HL-60 (cell line): ENCODE measurements at regions not wholly inside any gene's neighbourhood (a gene's known extent, or its start where the extent isn't known, plus 50 kb on each side); places are given as distances from the start of the nearest gene placed in this dataset.

Source experiments
- DNase-seq, 2 experiments: peaks; one replicate each; pipeline ENCODE4 v3.0.0-alpha.2; 2010 to 2020; ENCODE audit warnings: low read depth in 1 of 2, low spot score in 1 of 2
- H3K27ac ChIP-seq: fragments of 250-450 bp; sonication (Bioruptor Pico); replicated peaks from 2 replicates; pipeline ENCODE4 v1.5.1; 2020; ENCODE audit warnings: mild to moderate bottlenecking, moderate library complexity
- H3K27me3 ChIP-seq: fragments of 250-450 bp; sonication (Bioruptor Pico); 2 replicates; pipeline ENCODE4 v1.5.1; 2021; ENCODE audit warnings: mild to moderate bottlenecking, moderate library complexity; ENCODE audit not compliant: insufficient read depth, poor library complexity, severe bottlenecking
- H3K4me3 ChIP-seq: replicated peaks from 2 replicates; pipeline ENCODE4 v1.5.1; 2011; ENCODE audit warnings: mild to moderate bottlenecking, control low read depth, low read length; ENCODE audit not compliant: insufficient read depth
- GABPA ChIP-seq: IDR thresholded peaks from 2 replicates; pipeline ENCODE4 v1.6.1; 2012; ENCODE audit warnings: low read depth
- POLR2AphosphoS5 ChIP-seq: IDR thresholded peaks from 2 replicates; pipeline ENCODE4 v1.6.1; 2012; ENCODE audit warnings: low read depth
- SPI1 ChIP-seq: IDR thresholded peaks from 2 replicates; pipeline ENCODE4 v1.6.1; 2012; ENCODE audit warnings: low read depth, mild to moderate bottlenecking, borderline replicate concordance
- TF ChIP-seq, protein P1 (sequence below): IDR thresholded peaks from one replicate; pipeline ENCODE4 v1.5.1; 2011; ENCODE audit warnings: low read length, control low read depth, inconsistent platforms; ENCODE audit not compliant: insufficient read depth
- TF ChIP-seq, protein P2 (sequence below): IDR thresholded peaks from 2 replicates; pipeline ENCODE4 v1.6.1; 2012; ENCODE audit warnings: low read depth; ENCODE audit not compliant: insufficient replicate concordance

DNA sequence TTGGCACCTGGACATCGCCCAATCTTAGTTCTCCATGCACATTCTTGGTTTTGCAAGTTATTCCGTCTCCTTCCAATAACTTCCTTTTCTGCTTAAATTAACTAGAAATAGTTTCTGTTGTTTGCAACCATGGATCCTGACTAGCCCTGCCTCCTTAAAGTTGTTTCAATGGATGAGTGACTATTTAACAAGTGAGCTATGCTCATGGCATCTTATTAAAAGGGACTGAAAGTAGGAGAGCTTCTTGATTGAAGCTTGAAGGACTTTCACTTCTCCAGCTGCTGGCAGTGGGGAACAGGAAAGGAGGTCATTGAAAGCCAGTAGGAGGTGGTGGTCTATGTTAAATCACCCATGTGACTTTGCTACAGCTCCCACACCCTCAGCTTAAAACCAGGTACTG lies 466.8 kb downstream of the ARHGEF28 start:
- H3K27ac ChIP-seq, result no peak overlapping the region
- no peaks in the 10 kb centered on the region for H3K27me3 ChIP-seq
- H3K4me3 ChIP-seq, result no peak overlapping the region
- TF ChIP-seq GABPA (no peak), SPI1 (no peak), POLR2AphosphoS5 (no peak)
- TF ChIP-seq, protein P1, sequence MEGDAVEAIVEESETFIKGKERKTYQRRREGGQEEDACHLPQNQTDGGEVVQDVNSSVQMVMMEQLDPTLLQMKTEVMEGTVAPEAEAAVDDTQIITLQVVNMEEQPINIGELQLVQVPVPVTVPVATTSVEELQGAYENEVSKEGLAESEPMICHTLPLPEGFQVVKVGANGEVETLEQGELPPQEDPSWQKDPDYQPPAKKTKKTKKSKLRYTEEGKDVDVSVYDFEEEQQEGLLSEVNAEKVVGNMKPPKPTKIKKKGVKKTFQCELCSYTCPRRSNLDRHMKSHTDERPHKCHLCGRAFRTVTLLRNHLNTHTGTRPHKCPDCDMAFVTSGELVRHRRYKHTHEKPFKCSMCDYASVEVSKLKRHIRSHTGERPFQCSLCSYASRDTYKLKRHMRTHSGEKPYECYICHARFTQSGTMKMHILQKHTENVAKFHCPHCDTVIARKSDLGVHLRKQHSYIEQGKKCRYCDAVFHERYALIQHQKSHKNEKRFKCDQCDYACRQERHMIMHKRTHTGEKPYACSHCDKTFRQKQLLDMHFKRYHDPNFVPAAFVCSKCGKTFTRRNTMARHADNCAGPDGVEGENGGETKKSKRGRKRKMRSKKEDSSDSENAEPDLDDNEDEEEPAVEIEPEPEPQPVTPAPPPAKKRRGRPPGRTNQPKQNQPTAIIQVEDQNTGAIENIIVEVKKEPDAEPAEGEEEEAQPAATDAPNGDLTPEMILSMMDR, result no peak
- TF ChIP-seq, protein P2, sequence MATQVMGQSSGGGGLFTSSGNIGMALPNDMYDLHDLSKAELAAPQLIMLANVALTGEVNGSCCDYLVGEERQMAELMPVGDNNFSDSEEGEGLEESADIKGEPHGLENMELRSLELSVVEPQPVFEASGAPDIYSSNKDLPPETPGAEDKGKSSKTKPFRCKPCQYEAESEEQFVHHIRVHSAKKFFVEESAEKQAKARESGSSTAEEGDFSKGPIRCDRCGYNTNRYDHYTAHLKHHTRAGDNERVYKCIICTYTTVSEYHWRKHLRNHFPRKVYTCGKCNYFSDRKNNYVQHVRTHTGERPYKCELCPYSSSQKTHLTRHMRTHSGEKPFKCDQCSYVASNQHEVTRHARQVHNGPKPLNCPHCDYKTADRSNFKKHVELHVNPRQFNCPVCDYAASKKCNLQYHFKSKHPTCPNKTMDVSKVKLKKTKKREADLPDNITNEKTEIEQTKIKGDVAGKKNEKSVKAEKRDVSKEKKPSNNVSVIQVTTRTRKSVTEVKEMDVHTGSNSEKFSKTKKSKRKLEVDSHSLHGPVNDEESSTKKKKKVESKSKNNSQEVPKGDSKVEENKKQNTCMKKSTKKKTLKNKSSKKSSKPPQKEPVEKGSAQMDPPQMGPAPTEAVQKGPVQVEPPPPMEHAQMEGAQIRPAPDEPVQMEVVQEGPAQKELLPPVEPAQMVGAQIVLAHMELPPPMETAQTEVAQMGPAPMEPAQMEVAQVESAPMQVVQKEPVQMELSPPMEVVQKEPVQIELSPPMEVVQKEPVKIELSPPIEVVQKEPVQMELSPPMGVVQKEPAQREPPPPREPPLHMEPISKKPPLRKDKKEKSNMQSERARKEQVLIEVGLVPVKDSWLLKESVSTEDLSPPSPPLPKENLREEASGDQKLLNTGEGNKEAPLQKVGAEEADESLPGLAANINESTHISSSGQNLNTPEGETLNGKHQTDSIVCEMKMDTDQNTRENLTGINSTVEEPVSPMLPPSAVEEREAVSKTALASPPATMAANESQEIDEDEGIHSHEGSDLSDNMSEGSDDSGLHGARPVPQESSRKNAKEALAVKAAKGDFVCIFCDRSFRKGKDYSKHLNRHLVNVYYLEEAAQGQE, result no peak
- DNase-seq, result no peak

DNA sequence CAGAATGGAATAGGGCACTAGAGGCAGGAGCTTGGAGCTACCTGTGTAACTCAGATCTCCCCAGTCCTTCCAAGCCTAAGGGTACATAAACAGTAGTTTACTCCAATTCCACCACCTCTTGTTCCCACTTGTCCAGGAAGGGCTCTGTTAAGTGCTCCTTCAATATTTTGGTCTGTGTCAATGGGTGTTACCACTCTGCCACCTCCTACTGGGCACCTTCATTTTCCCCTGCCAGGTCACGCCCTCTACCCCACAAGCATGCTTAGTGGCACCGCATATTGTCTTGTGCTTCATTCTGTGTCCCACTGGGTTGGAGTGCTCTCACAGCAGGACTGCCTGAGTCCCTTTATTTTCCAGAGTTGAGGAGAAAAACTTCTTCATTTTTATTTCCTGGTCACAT lies 459.8 kb downstream of the ARHGEF28 start:
- H3K27me3 ChIP-seq, result no peaks in the 10 kb centered on the region
- no peak for DNase-seq
- H3K4me3 ChIP-seq, result no peak overlapping the region
- TF ChIP-seq POLR2AphosphoS5, result no peak
- TF ChIP-seq, protein P1, result no peak
- TF ChIP-seq, protein P2, result no peak
- TF ChIP-seq GABPA, result no peak
- TF ChIP-seq SPI1, result no peak
- H3K27ac ChIP-seq, result no peak overlapping the region

DNA sequence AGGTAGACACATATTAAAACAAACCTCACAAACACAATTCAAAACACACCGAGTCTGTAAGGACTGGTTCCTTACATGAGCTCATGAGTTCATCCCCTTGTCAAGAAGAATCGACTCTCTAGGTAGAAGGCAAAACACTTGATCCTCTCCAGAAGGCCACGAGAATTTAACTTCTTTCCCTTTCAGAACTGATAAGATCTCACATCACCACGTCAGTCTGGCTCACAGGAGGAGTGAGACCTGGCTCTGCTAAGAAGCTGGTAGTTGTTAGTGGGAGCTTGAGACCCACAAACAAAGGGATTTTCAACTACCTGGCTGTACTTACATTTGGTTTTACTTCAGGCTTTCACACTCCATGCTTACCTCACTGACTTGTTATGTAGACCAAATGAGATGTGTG lies 459.2 kb downstream of the ARHGEF28 start:
- no peak for DNase-seq
- H3K27ac ChIP-seq, result no peak overlapping the region

DNA sequence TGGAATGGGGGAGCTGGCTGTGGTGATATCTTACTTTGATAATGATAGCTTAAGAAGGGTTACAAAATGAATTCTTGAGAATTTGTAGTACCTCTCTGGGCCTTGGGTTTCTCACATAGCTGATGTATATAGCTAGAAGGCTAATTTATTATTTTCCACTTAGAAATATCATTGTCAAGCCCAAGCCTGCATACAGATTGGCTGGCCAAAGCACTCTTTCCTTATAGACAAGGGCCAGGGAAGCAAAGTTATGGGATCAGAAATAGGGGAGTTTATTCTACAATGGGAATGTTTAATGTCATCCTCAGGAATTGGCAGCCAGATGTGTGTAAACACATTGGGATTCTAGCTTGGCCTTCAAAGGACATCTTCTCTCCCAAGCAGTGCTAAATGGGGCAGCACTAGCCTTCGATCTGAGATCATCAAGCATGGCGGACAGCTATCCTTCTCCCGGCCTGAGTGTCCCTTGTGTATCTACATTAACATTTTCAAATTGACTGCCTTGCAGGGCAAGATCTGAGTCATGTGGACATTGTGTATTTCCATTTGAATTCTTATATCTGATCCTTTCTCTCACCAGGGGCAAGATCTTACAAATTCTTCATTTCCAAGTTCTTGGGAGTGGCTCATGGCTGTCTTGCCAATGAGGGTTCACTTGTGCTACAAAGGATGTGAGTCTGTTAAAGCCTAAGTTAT lies 457.2 kb downstream of the ARHGEF28 start:
- no peak for DNase-seq
- TF ChIP-seq SPI1 (no peak), POLR2AphosphoS5 (no peak)
- Histone ChIP-seq H3K27me3 (no peaks in the 10 kb centered on the region), H3K4me3 (no peak overlapping the region), H3K27ac (no peak overlapping the region)

More for the DNA sequence above, 459.2 kb downstream of the ARHGEF28 start:
- Histone ChIP-seq H3K27me3 (no peaks in the 10 kb centered on the region), H3K4me3 (no peak overlapping the region)
- TF ChIP-seq SPI1, result no peak

DNA sequence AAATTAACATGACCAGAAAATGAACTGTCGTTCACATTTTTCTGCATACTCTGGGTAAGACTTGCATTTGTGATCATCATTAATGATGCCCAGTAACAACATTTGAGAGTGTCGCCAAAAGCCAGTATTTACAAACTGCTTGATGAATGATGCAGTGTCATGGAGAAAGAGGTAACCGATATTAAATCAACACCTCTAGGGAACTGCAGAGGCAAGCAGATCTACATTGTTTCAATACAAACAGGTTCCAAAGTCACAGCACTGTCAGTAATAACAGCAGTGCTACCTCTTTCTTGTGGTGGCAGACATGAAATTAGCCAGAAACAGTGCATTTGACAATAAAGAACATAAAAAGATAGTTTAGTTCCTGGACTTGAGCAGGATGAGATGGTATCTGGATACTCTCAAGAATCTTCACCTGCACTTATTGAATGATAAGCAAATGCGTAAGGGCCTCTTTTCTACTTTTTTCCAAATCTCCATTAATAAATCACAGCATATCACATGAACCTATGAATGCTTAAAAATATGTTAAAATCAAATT lies 456.6 kb downstream of the ARHGEF28 start:
- TF ChIP-seq POLR2AphosphoS5, result no peak
- TF ChIP-seq, protein P1, result no peak
- TF ChIP-seq GABPA, result no peak
- TF ChIP-seq, protein P2, result no peak
- TF ChIP-seq SPI1, result no peak
- Histone ChIP-seq H3K27ac (no peak overlapping the region), H3K27me3 (no peaks in the 10 kb centered on the region), H3K4me3 (no peak overlapping the region)
- no peak for DNase-seq
